Muscle layer of colon (tissue), 2 donors: ENCODE measurements at regions not wholly inside any gene's neighbourhood (a gene's known extent, or its start where the extent isn't known, plus 50 kb on each side); places are given as distances from the start of the nearest gene placed in this dataset.

Source experiments
- H3K27ac ChIP-seq: one replicate; pipeline ENCODE4 v1.7.0; 2013; ENCODE audit warnings: low read depth, mild to moderate bottlenecking, low read length, moderate library complexity
- H3K27me3 ChIP-seq, 2 donors: one replicate each; pipeline ENCODE4 v1.7.0; 2013; ENCODE audit warnings: low read length in 2 of 2, mild to moderate bottlenecking in 2 of 2; ENCODE audit not compliant: insufficient read depth in 2 of 2, control insufficient read depth in 1 of 2
- H3K36me3 ChIP-seq: one replicate; pipeline ENCODE4 v1.7.0; 2013; ENCODE audit warnings: mild to moderate bottlenecking, low read length; ENCODE audit not compliant: insufficient read depth
- H3K4me1 ChIP-seq: one replicate; pipeline ENCODE4 v1.7.0; 2013; ENCODE audit warnings: mild to moderate bottlenecking, low read length; ENCODE audit not compliant: insufficient read depth
- H3K4me3 ChIP-seq, 2 donors: one replicate each; pipeline ENCODE4 v1.7.0; 2013; ENCODE audit warnings: low read length in 2 of 2, low read depth in 1 of 2, mild to moderate bottlenecking in 1 of 2, moderate library complexity in 1 of 2
- H3K9ac ChIP-seq: one replicate; pipeline ENCODE4 v1.7.0; 2013; ENCODE audit warnings: low read length
- H3K9me3 ChIP-seq: one replicate; pipeline ENCODE4 v1.7.0; 2013; ENCODE audit warnings: mild to moderate bottlenecking, low read length
- donor health status: abdominal sarcoma.
- donor health status: Adenocarcinoma of cecum.

DNA sequence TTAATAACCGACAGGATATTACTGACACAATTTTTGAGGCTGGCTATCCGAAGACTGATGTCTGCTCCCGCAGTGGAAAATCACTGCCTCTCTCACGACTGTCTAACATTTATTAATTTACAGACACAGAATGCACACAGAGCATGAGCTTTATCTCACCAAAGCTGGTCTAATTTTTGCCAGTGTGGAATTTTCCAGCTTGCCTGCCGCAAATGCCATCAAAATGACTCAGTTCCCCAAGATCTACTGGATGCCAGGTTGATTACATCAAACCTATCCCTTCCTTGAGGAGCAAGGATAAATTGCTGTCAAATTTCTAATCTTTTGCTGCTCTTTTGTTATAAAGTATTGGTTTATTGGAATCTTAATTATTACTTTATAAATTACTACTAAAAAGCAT lies 1775.1 kb upstream of the PCDH20 start:
- Histone ChIP-seq H3K9ac (no peak overlapping the region), H3K36me3 (no peaks in the 10 kb centered on the region), H3K4me1 (no peaks in the 10 kb centered on the region), H3K27me3 (no peaks in the 10 kb centered on the region), H3K9me3 (no peaks in the 10 kb centered on the region), H3K27ac (no peak overlapping the region), H3K4me3 (no peak overlapping the region)

DNA sequence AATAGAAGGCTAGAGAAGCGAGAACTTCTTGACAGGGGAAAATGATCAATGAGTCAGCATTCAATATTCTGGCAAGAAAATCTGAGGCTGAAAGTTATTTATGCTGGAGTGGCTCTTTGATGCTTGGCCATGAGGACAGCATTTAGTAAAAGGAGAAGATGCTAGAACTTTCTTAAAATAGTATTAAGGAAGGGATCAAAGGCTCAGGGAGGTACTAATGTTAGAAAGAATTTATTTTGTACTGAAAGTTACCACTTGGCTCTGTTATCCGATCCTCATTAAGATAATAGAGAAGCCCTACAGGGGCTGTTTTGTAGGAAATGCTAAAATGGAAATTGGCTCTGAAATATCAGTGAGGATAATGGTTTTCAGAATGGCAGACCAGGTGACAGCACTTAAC lies 1774.6 kb upstream of the PCDH20 start:
- H3K27ac ChIP-seq = no peak overlapping the region
- no peak overlapping the region for H3K9ac ChIP-seq
- H3K4me3 ChIP-seq = no peak overlapping the region
- H3K4me1 ChIP-seq = no peaks in the 10 kb centered on the region
- no peaks in the 10 kb centered on the region for H3K36me3 ChIP-seq
- no peaks in the 10 kb centered on the region for H3K27me3 ChIP-seq
- no peaks in the 10 kb centered on the region for H3K9me3 ChIP-seq

DNA sequence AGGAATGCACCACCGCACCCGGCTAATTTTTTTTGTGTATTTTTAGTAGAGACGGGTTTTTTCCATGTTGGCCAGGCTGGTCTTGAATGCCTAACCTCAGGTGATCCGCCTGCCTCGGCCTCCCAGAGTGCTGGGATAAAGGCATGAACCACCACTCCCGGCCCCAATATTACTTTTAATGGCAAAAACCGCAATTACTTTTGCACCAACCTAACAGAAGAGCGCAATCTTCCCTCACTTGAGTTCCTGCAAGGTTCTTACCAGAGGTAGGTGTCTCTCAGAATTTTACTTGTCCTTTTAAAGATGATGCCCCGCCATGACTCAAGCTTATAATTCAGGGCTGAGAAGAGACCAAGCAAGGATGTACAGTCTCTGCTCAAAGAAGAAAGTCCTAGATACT lies 1774.1 kb upstream of the PCDH20 start:
- Histone ChIP-seq H3K4me1 (no peaks in the 10 kb centered on the region), H3K36me3 (no peaks in the 10 kb centered on the region), H3K9me3 (no peaks in the 10 kb centered on the region), H3K4me3 (no peak overlapping the region), H3K9ac (no peak overlapping the region), H3K27ac (no peak overlapping the region), H3K27me3 (no peaks in the 10 kb centered on the region)

DNA sequence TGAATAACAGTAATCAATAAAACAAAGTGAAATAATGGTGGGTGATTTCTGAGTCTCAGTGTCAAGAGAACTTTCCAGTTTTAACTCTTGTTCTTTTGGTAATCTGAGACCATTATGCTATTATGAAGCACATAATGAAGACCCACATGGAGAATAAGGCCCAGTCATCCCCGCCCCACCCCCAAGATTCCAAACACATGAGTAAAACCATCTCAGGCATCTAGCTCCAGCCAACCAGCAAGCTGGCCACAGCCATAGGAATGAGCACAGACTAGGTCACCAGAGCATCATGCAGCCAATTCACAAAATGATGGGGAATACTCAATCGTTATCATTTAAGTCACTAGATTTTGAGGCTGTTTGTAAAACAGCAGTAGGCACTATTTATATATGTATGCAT lies 1769.0 kb upstream of the PCDH20 start:
- H3K4me3 ChIP-seq = no peak overlapping the region
- no peaks in the 10 kb centered on the region for H3K4me1 ChIP-seq
- no peaks in the 10 kb centered on the region for H3K27me3 ChIP-seq
- no peak overlapping the region for H3K9ac ChIP-seq
- H3K27ac ChIP-seq = no peak overlapping the region
- H3K9me3 ChIP-seq = no peaks in the 10 kb centered on the region
- no peaks in the 10 kb centered on the region for H3K36me3 ChIP-seq

DNA sequence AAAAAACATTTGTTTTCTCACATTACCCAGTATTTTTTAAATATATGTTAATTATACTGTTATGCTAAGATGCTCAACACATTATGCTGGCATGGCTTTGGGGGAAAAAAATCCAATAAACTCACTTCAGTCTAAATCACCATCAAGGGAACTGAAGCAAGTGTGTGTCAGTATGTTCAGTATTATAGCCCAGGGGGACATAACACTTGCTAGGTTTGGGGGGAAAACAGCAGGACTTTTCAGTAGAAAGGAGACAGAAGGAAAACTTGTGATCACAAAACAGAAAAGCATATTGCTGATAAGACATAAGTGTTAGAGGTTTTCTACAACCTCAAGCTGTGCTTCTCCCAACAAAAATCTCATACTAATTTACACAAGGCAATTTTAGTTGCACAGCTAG lies 1759.9 kb upstream of the PCDH20 start:
- Histone ChIP-seq H3K9ac (no peak overlapping the region), H3K27me3 (no peaks in the 10 kb centered on the region), H3K4me1 (no peaks in the 10 kb centered on the region), H3K9me3 (no peaks in the 10 kb centered on the region), H3K4me3 (no peak overlapping the region), H3K36me3 (no peaks in the 10 kb centered on the region), H3K27ac (no peak overlapping the region)

DNA sequence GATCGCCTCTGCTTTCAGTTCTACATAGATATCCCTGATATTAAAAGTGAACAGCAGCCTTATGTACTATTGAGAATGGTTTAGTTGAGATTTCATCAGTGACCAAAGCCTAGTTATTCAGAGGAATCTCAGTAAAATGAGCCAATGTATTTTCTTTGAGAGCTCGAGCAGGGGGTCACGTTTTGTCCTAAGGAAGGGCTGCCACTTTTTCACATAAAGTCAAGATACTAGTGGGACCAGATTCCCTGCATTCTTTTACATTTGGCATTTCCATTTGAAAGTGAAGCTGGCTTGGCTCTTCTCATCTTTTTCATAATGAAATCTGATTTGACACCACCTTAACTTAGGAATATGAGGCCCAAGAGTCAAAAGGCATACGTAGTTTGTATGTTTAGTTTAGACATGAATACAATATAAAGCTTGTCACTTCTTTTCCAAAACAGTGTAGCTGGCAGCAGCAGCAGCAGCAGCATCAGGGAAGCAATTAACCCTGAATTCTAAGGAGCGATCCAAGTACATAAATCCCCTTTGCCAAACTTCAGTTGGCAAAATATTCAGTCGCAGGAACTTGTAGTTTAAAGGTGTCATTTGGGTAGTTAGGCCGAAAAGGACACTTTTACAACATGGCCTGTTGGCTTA lies 1752.2 kb upstream of the PCDH20 start:
- Histone ChIP-seq H3K4me3 (no peak overlapping the region), H3K4me1 (peaks cover 5% of the 10 kb centered on the region), H3K27me3 (no peaks in the 10 kb centered on the region), H3K27ac (no peak overlapping the region), H3K9me3 (no peaks in the 10 kb centered on the region), H3K9ac (no peak overlapping the region), H3K36me3 (no peaks in the 10 kb centered on the region)

DNA sequence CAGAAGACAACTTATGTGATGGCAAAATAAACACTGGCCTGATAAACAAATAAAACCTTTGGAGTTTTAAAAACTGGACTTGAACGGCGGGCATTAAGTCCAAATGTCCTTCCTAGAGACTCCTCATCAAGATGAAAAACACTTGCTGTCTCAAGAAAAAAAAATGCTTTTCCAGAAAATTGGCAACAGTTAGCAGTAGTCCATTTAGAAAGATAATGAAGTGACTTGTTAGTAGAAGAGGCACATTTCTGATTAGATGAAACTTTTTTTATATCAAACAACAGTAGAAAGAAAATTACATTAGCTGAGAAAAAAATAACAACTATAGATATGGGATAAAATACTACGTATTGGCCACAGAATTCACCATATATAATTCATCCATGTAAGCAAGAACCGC lies 1750.7 kb upstream of the PCDH20 start:
- Histone ChIP-seq H3K27me3 (no peaks in the 10 kb centered on the region), H3K9ac (no peak overlapping the region), H3K36me3 (no peaks in the 10 kb centered on the region), H3K4me3 (no peak overlapping the region), H3K9me3 (no peaks in the 10 kb centered on the region), H3K27ac (no peak overlapping the region), H3K4me1 (peaks cover 5% of the 10 kb centered on the region)

DNA sequence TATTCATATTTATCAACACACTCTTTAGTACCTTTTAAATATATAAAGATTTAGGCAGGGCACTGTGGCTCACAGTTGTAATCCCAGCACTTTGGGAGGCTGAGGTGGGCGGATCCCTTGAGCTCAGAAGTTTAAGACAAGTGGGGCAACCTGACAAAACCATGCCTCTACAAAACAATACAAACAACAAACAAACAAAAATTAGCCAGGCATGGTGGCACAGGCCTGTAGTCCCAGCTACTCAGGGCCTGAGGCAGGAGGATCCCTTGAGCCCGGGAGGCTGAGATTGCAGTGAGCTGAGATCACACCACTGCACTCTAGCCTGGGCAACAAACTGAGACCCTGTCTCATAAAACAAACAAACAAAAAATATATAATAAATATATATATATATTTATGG lies 1748.3 kb upstream of the PCDH20 start:
- Histone ChIP-seq H3K27ac (no peak overlapping the region), H3K27me3 (no peaks in the 10 kb centered on the region), H3K9me3 (no peaks in the 10 kb centered on the region), H3K4me1 (peaks cover 5% of the 10 kb centered on the region), H3K36me3 (no peaks in the 10 kb centered on the region), H3K9ac (no peak overlapping the region), H3K4me3 (no peak overlapping the region)

- Histone ChIP-seq H3K9me3 (no peaks in the 10 kb centered on the region), H3K4me3 (no peak overlapping the region), H3K9ac (no peak overlapping the region), H3K27me3 (no peaks in the 10 kb centered on the region), H3K27ac (no peak overlapping the region), H3K36me3 (no peaks in the 10 kb centered on the region), H3K4me1 (no peaks in the 10 kb centered on the region)
Measured at GRCh38 chr13:63161219-63161618, 1745.6 kb upstream of the PCDH20 start.

GRCh38 chr13:63156816-63157215 lies 1741.2 kb upstream of the PCDH20 start:
- Histone ChIP-seq H3K9me3 (no peaks in the 10 kb centered on the region), H3K27ac (no peak overlapping the region), H3K36me3 (no peaks in the 10 kb centered on the region), H3K27me3 (no peaks in the 10 kb centered on the region), H3K9ac (no peak overlapping the region), H3K4me1 (no peaks in the 10 kb centered on the region), H3K4me3 (no peak overlapping the region)

DNA sequence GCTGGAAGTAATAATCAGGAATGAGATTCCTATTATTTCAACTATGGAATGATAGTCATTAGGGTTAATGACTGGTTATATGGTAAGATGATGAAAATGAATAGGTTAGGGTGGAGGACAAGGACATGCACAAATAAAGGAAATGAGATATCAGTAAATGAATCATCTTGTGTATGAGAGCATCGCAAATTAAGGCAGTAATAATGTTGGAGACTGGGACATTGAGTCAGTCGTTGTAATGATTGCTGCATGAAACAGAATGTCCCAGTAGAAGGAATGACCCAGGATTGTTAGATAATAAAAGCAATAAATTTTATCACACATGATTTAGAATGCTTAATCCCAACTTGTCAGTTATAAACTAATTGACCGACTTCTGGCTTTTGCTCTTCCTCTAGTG lies 1733.7 kb upstream of the PCDH20 start:
- no peaks in the 10 kb centered on the region for H3K27me3 ChIP-seq
- no peak overlapping the region for H3K4me3 ChIP-seq
- H3K4me1 ChIP-seq = no peaks in the 10 kb centered on the region
- H3K9me3 ChIP-seq = no peaks in the 10 kb centered on the region
- H3K36me3 ChIP-seq = no peaks in the 10 kb centered on the region
- H3K9ac ChIP-seq = no peak overlapping the region
- H3K27ac ChIP-seq = no peak overlapping the region

GRCh38 chr13:63139277-63139676 lies 1723.6 kb upstream of the PCDH20 start:
- Histone ChIP-seq H3K36me3 (no peaks in the 10 kb centered on the region), H3K4me3 (no peak overlapping the region), H3K4me1 (no peaks in the 10 kb centered on the region), H3K27ac (no peak overlapping the region), H3K27me3 (no peaks in the 10 kb centered on the region), H3K9ac (no peak overlapping the region), H3K9me3 (no peaks in the 10 kb centered on the region)
